ENCODE measurements at regions not wholly inside any gene's neighbourhood (a gene's known extent, or its start where the extent isn't known, plus 50 kb on each side); places are given as distances from the start of the nearest gene placed in this dataset.
"Not testable (repeated sequence)": the region's sequence is repeated elsewhere in the genome, so short reads cannot be mapped to it uniquely, and the experiment has no call there.

DNA sequence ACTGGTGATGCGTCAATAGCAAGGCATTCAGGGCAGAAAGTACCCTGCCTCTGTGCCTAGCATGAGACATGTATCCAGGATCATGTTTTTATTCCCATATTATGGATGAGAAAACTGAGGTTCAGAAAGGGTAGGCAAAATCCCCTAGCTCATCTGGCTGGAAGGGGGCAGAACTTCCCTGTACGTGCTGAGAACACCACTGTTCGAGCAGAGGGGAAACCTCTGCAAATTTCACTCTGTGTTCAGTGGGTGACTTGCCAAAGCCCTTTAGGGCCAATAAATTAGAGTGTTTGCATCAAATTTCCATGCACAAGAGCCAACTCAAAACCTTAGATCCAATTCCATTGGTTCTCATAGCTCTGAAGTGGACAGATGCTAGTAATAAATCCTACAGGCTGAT is 82.6 kb upstream of the PRSS12 start:
- H3K79me1 ChIP-seq (ENCODE audit: low read depth in 1 of 2, low read length in 2 of 2); H4K8ac ChIP-seq (ENCODE audit: low read depth in 2 of 2, low read length in 2 of 2); dilution Hi-C loops (cut with HindIII; ENCODE audit: low sequenced_read_pairs, unreplicated experiment); H3K36me3 ChIP-seq (ENCODE audit: control insufficient read depth, insufficient read depth, low read length); H2AK5ac ChIP-seq (ENCODE audit: low read depth, low read length); H3K56ac ChIP-seq (ENCODE audit: extremely low read depth, insufficient read depth, low read length); H2AK9ac ChIP-seq (replicated peaks; ENCODE audit: low read depth, low read length, poor library complexity); H3K27ac ChIP-seq (ENCODE audit: insufficient read depth, low read length); H2BK120ac ChIP-seq (ENCODE audit: low read depth, low read length); H3K9ac ChIP-seq (ENCODE audit: low read depth, low read length); H3K18ac ChIP-seq (ENCODE audit: low read depth, low read length); H2BK5ac ChIP-seq (ENCODE audit: low read depth, low read length, poor library complexity, severe bottlenecking); H2AFZ ChIP-seq (replicated peaks; ENCODE audit: low read length, poor library complexity); H4K20me1 ChIP-seq (ENCODE audit: insufficient read depth, low read length); H3K9me3 ChIP-seq (ENCODE audit: control insufficient read depth, insufficient read depth, low read length); H2BK20ac ChIP-seq (ENCODE audit: low read depth, low read length); DNase-seq; H3K27me3 ChIP-seq (ENCODE audit: control insufficient read depth, insufficient read depth, low read length); POLR2A ChIA-PET (ENCODE audit: unreplicated experiment); intact Hi-C loops (cut with micrococcal nuclease); H3K4ac ChIP-seq (ENCODE audit: low read depth, low read length); H3K9me1 ChIP-seq (ENCODE audit: insufficient read depth, low read length); ATAC-seq (ENCODE audit: low read depth); H2BK15ac ChIP-seq (ENCODE audit: low read depth, low read length); H3K4me3 ChIP-seq (ENCODE audit: insufficient read depth, low read depth, low read length); H3K4me2 ChIP-seq (ENCODE audit: low read depth, low read length); CTCF ChIA-PET; H4K91ac ChIP-seq (ENCODE audit: insufficient read depth, low read depth, low read length); in situ Hi-C loops (cut with MboI; ENCODE audit: low sequenced_read_pairs); H4K5ac ChIP-seq (ENCODE audit: low read depth, low read length); H3K23ac ChIP-seq (ENCODE audit: low read depth, low read length); H3K14ac ChIP-seq (replicated peaks; ENCODE audit: low read depth, low read length); BruUV-seq (replicated peaks); H3K4me1 ChIP-seq (ENCODE audit: control insufficient read depth, insufficient read depth, low read length): not testable (repeated sequence)
- no CpG with 5 or more reads among the region's 3 CpGs for WGBS, 2 experiments (ENCODE audit: extremely low coverage in 2 of 2, insufficient read length in 1 of 2)

DNA sequence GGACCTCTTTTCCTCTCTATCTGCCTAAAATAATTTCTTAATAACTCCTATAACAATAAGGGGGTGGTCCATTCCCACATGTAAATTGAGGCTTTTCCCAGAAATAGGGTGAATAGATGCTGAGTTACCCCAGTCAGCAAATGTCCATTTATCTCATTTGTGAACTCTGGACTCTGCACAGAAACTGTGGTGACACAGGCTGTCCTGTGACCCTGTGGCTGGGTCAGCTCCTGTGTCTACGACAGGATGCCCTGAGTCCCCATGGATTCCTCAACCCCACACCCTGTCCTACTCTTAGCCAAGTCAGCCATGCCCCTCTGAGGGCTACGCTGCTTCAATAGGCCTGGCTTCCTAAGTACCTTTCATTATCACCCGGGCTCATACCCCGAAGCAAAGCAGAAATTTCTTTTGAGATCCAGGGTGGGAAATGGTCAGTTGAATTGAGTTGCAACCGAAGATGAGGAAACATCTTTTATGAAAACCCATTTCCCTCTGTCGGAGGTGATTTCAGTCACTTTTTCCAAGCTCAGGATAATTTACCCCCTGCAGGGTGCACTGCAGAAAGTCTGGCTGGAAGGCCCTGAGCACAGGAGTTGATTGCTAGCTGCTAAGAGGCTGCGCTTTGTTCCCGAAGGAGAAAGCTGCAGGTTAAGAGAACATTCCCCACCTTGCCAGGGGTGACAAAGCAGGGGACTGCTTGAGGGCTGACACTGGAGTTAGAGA is 89.5 kb upstream of the PRSS12 start:
- H3K9me1 ChIP-seq (ENCODE audit: insufficient read depth, low read length); H3K9ac ChIP-seq (ENCODE audit: low read depth, low read length); H3K18ac ChIP-seq (ENCODE audit: low read depth, low read length); H2AFZ ChIP-seq (replicated peaks; ENCODE audit: low read length, poor library complexity); H2AK9ac ChIP-seq (replicated peaks; ENCODE audit: low read depth, low read length, poor library complexity); H3K23ac ChIP-seq (ENCODE audit: low read depth, low read length); DNase-seq; H3K4me3 ChIP-seq (ENCODE audit: insufficient read depth, low read depth, low read length); H4K91ac ChIP-seq (ENCODE audit: insufficient read depth, low read depth, low read length); H4K8ac ChIP-seq (ENCODE audit: low read depth in 2 of 2, low read length in 2 of 2); H3K56ac ChIP-seq (ENCODE audit: extremely low read depth, insufficient read depth, low read length); H2BK120ac ChIP-seq (ENCODE audit: low read depth, low read length); POLR2A ChIA-PET (ENCODE audit: unreplicated experiment); H3K9me3 ChIP-seq (ENCODE audit: control insufficient read depth, insufficient read depth, low read length); intact Hi-C loops (cut with micrococcal nuclease); ATAC-seq (ENCODE audit: low read depth); BruUV-seq (replicated peaks); H3K4me1 ChIP-seq (ENCODE audit: control insufficient read depth, insufficient read depth, low read length); H3K14ac ChIP-seq (replicated peaks; ENCODE audit: low read depth, low read length); H3K27ac ChIP-seq (ENCODE audit: insufficient read depth, low read length); H3K79me1 ChIP-seq (ENCODE audit: low read depth in 1 of 2, low read length in 2 of 2); dilution Hi-C loops (cut with HindIII; ENCODE audit: low sequenced_read_pairs, unreplicated experiment); H2BK15ac ChIP-seq (ENCODE audit: low read depth, low read length); H3K27me3 ChIP-seq (ENCODE audit: control insufficient read depth, insufficient read depth, low read length); H2AK5ac ChIP-seq (ENCODE audit: low read depth, low read length); H3K4me2 ChIP-seq (ENCODE audit: low read depth, low read length); in situ Hi-C loops (cut with MboI; ENCODE audit: low sequenced_read_pairs); H3K4ac ChIP-seq (ENCODE audit: low read depth, low read length); H2BK5ac ChIP-seq (ENCODE audit: low read depth, low read length, poor library complexity, severe bottlenecking); H4K5ac ChIP-seq (ENCODE audit: low read depth, low read length); H2BK20ac ChIP-seq (ENCODE audit: low read depth, low read length); H4K20me1 ChIP-seq (ENCODE audit: insufficient read depth, low read length); H3K36me3 ChIP-seq (ENCODE audit: control insufficient read depth, insufficient read depth, low read length); CTCF ChIA-PET: not testable (repeated sequence)
- no CpG with 5 or more reads among the region's 8 CpGs for whole genome bisulfite sequencing, 2 experiments (ENCODE audit: extremely low coverage in 2 of 2, insufficient read length in 1 of 2)

Measured in IMR-90 (cell line).